DMS 273 (cell line): ENCODE measurements at regions not wholly inside any gene's neighbourhood (a gene's known extent, or its start where the extent isn't known, plus 50 kb on each side); places are given as distances from the start of the nearest gene placed in this dataset.
A peak's percentile ranks its signal among the peaks of the same experiment; 100 is the strongest.

Experiments used
- DNase-seq: peaks from one replicate; lab custom pipeline; 2025; ENCODE audit not compliant: unreplicated experiment; lab: John Stamatoyannopoulos, UW

DNA sequence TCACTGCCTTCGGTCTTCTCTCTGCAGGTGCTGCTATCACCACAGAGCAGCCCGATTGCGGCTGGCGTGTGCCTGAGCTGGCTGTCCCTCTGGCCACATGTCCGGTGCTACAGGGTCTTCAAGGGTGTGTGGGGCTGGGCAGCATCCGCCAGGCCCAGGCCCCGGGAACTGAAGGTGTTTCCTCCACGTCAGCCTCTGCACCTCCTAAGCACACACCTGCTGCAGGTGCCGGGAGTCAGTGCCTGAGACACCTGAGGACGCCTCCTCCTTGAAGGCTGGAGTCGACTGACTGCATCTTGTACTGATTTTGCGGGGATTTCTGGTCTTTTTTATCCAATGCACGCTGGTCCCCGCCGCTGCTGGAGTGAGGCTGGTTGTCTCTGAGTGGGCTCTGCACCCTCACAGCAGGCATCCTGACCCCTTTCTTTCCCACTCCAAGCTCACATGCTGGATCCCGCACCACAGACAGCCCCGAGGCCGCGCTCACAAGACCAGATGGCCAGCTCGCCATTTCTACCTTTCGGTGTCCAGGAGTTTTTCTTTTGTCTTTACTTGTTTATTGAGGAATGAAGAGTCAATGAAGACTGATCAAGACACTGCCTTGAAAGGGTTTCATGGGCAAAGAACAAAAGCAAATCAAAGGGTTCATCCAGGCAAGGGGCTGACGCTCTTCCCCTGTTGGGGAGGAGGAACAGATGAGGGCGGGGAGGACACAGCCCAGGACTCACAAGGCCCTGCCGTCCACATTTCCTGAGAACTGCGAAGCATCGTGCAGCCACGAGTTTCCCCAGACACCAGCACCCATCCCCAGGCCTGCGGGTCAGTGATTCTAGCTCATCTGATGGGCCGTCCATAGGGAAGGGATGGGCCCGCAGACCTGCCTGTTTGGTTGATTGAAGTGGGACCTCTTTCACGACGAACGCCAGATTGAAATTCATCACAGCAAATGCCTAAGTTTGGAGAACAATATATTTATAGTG is 203.8 kb upstream of the SOX1 start:
- DNase-seq: no peak

DNA sequence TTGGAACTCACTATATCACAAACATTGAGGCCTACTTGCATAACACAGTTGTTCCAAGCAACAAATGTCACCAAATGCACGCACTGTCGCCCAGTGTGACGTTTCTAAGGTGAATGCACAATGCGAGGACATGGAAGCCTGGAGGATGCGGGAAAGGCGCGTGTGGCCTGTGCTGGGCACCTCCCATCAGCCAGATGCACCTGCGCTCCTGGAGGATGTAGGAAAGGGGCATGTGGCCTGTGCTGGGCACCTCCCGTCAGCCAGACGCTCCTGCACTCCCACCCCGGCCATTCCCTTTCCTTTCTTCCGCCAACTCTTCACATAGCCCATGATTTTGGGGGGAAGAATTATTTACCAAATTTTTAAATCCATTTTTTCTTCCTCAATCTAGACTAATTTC is 202.4 kb upstream of the SOX1 start:
- DNase-seq: no peak

DNA sequence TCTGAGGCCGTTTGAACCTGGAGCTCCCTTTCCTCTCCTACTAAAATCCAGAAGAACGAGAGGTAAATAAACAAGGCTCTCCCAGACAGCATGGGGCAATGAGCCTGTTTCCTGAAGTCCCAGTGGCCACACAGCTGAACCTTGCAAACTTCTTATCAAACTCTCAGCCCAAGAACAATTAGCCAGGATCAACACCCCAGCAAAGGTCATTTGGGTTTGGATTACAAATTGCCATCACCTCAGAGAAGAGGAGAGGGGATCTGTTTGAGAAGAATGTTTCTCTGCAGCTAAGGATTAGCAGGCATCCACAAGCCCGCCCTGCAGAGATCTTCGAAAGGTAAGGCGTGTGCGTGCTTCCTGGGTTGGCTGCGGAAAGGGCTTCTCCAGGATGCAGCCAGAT is 201.9 kb upstream of the SOX1 start:
- DNase-seq: no peak

DNA sequence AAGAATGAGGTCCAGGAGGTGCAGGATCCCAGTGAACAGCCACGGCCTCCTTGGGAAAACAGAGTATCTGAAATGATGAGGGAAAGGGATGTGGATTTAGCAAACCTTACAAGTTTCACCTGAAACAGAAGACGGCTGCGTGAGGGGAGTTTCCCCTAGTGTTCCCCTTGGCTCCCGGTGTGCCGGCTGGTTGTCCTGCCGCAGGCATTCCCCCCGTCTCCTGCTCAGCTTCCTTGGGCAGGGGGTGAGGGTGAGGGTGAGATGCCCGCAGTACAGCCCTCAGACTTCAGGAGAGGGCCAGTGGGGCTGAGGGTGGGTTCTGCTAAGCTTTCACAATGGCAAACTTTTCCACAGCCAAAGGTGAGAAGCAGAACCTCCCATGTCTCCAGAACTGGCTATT is 201.1 kb upstream of the SOX1 start:
- DNase-seq: no peak

DNA sequence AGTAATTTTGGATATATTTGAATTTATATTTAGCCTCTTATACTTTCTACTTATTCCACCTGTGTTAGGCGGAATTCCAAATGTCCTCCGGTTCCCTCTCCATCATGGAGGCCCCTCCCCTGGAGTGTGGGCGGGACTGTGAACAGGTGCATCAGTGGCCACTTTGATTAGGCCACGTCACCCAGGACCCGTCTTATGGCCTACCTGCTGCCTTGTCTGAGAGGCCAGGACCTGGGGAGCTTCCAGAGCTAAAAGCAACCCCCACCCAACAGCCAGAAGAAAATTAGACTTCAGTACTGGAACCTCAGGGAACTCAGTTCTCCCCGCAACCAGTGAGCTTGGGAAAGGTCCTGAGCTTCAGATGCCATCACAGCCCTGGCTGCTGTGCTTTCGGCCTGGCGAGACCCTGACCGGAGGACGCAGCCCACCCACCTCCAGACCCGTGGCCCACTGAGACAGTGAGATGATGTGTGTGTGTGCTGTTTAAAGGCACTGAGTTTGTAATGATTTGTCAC is 200.2 kb upstream of the SOX1 start:
- no peak for DNase-seq

DNA sequence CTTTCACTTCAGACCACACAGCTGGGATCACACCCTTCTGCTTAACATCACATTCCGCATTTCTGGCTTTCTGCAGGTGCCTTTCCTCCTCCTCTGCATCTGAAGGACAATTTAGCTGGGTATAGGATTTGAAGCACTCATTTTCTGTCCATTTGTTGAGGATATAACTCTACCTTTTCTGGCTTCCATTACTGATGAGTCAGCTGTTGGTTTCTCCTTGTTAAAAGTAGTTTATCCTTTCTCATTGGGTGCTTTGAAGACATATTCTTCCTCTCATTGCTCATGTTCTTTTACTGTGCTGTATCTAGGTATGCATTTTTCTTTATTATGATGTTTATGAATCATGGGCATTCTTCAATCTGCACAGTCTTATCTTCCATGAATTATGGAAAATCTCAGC is 199.3 kb upstream of the SOX1 start:
- no peak for DNase-seq

DNA sequence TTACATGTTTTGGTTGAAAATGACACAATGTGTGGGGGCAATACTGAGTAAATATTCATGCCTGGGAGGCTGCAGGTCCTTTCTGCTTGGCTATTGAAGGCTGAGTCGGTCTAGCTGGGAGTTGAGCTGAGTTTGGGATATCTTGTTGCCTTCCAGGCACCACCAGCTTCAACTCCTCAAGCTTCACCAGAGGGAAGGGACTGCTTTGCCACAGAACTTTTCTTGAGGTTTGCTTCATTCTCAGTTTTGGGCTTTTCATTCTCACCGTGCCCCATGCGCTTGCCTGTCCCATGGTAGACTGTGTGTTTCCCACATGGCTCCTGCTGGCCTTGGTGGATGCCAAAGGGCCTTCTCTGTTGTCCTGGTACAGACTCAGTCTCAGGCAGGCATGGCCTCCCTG is 198.2 kb upstream of the SOX1 start:
- no peak for DNase-seq

DNA sequence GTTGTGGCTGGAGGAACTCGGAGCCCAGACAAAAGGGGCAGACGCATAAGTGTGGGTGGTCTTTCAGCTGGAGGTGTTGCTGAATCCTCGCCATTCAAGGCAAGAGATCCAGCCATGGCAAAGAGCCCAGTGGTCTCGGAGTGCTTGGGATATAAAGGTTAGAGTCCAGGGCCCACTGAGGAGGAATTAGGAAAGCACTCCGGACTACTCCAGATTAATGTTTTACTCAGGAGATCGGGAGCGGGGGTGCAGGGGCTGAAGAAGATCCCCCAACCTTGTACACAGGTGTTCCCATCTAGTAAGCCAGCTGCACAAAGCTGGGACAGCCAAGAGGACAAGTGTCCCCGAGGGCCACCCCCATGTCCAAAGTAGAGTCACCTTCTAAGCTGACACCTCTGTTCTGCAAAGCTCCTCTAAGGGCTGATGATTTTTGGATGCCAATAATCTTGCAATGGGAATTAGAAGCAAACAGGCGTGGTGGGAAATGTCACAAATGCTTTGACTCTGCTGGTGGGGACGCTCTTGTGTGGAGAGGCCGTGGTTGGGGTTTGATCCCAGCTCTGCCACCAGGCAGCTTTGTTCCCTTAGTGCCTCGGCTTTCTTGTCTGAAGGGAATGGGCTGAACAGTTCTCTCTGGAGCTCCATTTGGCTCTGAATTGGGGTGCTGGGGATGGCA is 194.3 kb upstream of the SOX1 start:
- no peak for DNase-seq

DNA sequence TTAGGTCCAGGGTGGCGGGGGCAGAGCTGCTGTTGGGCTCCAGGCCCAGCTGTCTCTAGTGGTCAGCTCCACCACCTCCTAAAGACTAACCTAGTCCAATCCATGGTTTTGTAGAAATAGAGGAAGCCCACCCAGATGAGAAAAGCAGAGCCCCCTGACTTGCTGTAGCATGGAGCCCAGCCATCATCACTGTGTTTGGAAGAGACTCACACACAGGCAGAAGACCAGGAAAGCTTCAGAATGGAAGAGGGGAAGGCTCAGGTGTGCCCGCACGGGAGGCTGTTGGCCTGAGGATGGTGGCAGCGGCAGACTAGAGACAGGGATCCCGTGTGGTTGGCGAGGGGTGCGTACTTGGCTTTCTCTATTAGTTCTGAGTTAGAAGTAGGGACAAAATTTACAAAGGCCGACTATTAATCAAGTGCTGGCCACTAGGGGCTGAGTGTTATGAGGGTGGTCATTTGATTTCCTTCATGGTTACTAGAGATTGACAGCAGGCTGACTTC is 193.2 kb upstream of the SOX1 start:
- no peak for DNase-seq

DNA sequence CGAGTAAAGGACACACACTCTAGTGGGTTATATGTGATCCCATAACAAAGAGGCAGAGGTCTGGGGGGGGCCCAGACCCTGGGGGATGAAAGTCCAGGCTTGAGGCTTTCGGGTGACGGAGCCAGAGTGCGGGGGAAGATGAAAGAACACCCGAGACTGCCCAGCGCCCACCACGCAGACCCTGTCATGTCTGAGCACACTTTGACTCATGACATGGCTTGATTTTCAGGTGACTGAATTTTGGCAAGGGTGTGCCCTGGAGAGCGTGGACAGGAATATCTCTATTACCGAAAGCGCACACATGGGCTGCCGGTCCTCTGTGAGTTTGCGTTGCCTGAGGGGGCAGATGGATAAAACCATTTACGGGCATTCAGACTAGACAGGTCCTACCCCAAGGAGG is 192.0 kb upstream of the SOX1 start:
- DNase-seq: no peak

DNA sequence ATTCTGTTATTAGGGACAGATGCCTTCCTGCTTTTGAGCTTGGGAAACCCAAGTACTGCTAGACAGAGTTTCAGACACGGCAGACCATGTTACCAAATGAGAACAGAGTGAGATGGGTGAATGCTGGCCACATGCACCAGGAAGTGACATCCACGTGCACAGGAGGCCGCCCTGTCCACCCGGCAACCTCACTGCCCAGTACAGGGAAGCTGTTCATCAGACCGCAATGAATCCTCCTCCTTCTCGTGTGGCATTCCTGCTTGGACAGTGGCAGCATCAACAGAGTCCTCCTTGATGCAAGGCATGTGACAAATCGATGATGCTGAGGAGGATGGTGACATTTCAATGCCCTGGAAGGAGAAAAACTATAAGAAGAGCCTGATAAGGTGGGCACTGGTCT is 191.0 kb upstream of the SOX1 start:
- no peak for DNase-seq

DNA sequence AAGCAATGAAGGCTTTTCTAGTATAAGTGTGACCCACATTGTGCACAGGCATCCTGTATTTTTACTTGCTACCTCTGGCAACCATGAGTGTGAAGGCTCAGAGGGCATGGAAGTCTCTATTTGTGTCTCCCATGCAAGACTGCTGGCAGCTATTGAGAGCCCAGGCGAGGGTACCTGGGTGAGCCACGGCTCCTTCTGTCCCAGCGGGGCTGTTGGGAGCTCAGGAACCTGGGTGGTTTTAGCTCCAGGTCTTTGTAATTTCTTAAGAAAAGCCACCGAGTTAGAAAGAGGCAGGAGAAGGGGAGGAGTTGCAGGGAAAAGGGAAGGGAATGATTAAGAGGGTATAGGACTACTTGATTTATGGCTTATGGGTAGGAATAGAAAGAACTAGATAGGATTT is 190.4 kb upstream of the SOX1 start:
- no peak for DNase-seq

DNA sequence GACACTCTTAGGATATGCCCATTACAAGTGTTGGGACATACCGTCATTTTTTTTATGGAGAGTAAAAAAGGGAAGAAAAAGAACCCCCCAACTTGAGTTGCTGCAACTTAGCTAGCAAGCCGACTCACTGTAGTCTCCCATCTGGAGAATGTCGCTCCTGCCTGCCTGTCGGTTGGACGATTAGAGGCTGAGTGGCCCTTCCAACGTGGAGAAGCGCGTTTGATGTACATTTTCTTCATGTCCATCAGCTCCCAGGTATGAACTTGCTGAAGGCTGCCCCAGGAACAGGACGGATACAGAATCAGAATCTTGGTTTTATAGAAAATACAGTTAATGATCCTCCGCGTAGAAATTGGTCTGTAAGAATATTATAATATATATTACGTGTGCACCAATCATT is 189.0 kb upstream of the SOX1 start:
- no peak for DNase-seq

DNA sequence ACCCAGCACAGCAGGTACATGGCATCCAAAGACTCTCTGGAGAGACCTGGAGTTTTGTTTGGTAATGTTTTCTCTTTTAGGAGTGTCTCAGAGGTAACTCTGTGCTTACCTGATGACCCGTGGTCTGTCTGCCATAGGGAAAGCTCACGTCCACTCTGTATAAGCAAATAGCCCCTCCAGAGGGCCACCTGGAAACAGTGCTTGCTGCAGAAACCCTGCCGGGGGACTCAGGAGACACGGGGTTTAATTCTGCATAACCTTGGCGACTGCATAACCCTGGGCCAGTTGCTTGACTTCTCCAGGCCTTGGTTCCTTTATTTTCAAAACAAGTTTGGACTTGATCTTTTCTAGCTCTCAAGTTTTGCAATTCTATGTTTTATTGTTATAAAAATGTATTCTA is 187.2 kb upstream of the SOX1 start:
- DNase-seq: no peak

DNA sequence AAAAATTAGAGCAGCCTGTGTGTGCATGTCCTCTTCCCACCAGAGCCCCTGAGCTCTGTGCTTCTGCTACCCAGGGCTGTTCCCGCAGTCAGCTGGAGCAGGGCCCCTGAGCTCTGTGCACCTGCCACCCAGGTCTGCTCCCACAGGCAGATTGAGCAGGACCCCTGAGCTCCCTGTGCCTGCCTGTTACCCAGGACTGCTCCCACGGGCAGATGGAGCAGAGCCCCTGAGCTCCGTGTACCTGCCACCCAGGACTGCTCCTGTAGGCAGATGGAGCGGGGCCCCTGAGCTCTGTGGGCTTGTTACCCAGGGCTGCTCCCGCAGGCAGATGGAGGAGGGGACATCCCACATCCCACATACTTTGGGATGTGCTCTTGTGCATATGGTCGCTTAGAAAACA is 186.8 kb upstream of the SOX1 start:
- no peak for DNase-seq

DNA sequence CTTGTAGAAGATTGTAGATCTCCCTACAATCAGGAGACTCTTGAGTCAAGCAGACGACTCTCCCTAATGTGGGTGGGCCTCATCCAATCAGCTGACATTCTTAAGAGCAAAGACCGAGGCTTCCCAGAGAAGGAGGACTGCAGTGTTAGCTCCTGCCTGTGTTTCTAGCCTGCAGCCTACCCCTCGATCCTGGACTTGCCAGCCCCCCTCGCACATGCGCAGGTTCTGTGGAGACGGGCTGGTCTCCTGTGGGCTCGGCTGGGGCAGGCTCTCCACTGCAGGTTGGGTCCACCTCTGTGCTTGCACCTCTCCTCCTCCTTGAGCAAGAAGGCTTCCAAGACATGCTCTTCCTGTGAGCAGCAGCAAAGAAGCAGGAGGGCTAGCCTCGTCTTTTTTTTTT is 185.2 kb upstream of the SOX1 start:
- DNase-seq: no peak

DNA sequence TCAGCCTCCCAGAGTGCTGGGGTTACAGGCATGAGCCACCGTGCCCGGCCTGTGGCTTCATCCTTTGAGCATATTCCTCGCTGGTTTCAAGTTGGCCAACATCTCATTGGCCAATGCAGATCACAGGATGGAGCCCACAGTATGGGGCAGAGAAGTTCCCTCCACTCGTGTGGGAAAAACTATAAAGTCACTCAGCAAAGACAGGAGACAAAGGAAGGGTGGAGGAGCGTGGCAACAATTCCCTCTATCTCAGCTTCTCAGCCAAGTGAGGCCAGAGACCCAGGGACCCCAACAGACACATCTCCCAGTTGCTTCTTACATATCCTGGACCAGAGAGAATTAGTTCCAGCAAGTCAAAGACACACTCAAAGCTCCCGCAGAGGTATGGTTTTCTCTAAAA is 184.6 kb upstream of the SOX1 start:
- no peak for DNase-seq

DNA sequence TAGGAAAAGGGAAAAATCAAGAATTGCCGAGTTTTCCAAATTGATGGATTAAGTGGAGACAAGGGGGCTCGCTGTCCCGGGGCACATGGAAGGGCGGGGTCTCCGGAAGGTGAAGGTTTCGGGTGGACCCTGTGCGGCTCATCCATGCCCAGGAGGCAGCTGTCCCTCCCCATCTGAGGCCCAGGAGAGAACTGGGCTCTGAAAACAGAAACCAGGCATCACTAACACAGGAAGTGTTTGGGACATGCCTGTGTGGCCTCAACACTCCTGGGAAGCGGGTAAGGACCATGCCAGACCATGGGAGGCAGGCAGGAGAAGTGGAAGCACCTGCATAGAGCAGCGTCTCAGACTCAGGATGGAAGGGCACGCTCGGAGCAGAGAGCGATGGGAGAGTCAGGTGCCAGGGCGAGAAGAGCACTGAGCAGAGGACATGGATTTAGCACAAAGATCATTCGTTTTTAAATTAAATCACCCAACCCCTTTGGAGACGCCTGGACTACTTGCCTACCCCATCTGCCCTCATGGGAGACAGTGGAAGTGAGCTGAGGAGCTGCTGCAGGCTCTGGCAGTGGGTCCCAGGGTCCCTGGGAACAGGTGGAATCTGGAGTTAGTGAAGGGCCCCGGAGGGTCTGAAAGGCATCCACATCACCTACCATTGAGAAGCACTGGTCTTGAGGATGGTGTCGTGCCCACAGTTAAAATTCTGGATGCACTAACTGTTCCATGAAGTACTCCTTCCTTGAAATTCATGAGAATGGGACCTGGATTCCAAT is 183.2 kb upstream of the SOX1 start:
- no peak for DNase-seq

DNA sequence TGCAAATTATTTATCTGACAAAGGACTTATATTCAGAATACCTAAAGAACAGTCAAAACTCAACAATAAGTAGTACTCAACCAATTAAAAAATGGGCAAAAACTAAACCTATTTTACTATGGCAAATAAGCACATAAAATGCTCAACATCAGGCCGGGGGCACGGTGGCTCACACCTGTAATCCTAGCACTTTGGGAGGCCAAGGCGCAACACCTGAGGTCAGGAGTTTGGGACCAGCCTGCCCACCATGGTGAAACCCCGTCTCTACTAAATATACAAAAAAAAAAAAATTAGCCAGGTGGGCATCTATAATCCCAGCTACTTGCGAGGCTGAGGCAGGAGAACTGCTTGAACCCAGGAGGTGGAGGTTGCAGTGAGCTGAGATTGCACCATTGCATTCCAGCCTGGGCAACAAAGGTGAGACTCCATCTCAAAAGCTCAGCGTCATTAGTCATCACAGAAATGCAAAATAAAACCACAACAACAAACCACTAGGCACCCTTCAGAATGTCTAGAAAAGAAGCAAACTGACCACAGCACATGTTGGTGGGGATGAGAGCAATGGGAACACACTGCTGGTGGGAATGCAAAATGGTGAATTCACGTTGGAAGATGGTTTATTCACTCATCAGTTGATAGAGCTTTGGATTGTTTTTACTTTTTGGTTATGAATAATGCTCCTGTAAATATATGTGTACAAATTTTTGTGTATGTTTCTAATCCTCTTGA is 180.6 kb upstream of the SOX1 start:
- no peak for DNase-seq

DNA sequence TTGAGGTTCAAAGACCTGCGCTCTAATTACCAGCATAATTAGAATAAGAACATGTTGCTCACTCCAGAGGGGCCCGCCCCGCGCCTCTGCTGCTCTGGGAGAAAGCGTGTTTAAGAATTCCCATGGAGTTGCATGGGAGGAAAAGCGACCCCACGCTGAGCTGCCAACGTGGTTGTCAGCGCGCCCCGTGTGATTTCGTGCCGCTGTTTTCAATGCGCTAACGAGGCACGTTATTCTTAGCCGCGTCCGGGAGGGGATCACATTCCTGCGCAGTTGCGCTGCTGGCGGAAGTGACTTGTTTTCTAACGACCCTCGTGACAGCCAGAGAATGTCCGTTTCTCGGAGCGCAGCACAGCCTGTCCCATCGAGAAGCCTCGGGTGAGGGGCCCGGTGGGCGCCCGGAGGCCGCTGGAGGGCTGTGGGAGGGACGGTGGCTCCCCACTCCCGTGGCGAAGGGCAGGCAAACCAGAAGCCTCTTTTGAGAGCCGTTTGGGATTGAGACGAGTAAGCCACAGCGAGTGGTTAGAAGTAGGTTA is 173.8 kb upstream of the SOX1 start:
- peak; percentile 12 for DNase-seq
